H1 (cell line): ENCODE measurements at regions not wholly inside any gene's neighbourhood (a gene's known extent, or its start where the extent isn't known, plus 50 kb on each side); places are given as distances from the start of the nearest gene placed in this dataset.

ENCODE experiments used
- CTCF ChIA-PET: fragments of 300-600 bp; sonication (Branson Sonifier 250); formaldehyde crosslinking; loops from one replicate; lab custom pipeline; 2021; ENCODE audit not compliant: partially characterized antibody; lab: Charles Lee
- POLR2A ChIA-PET: fragments of 300-600 bp; sonication (Branson Sonifier 250); formaldehyde crosslinking; loops from one replicate; lab custom pipeline; 2021; ENCODE audit warnings: inconsistent platforms; ENCODE audit not compliant: partially characterized antibody; lab: Charles Lee
- DNase-seq, 2 experiments: peaks; one replicate each; pipeline versions ENCODE4 v3.0.0 to v3.0.0-alpha.2; 2010 to 2022; ENCODE audit warnings: low spot score in 2 of 2, low read depth in 1 of 2, mixed read lengths in 1 of 2
- FAIRE-seq: peaks from 2 replicates; lab custom pipeline; 2011; peaks lifted over from hg19 to GRCh38; lab: Jason Lieb, UNC
- H2AFZ ChIP-seq: 2 replicates; pipeline ENCODE4 v1.8.1; 2012; ENCODE audit warnings: low read length, inconsistent platforms
- H2AK5ac ChIP-seq: 2 replicates; pipeline ENCODE4 v1.6.1; 2013; ENCODE audit warnings: low read depth, low read length
- H2BK120ac ChIP-seq: replicated peaks from 2 replicates; pipeline ENCODE3; 2013; ENCODE audit warnings: low read depth, low read length, inconsistent platforms
- H2BK12ac ChIP-seq: 2 replicates; pipeline ENCODE4 v1.6.1; 2013; ENCODE audit warnings: low read depth, low read length
- H2BK15ac ChIP-seq: 2 replicates; pipeline ENCODE4 v1.6.1; 2013; ENCODE audit warnings: low read length
- H2BK20ac ChIP-seq: 2 replicates; pipeline ENCODE4 v1.6.1; 2013; ENCODE audit warnings: low read length
- H2BK5ac ChIP-seq: 2 replicates; pipeline ENCODE4 v1.6.1; 2013; ENCODE audit warnings: low read depth, low read length
- H3K14ac ChIP-seq: 2 replicates; pipeline ENCODE4 v1.6.1; 2013; ENCODE audit warnings: inconsistent platforms; ENCODE audit not compliant: insufficient read length
- H3K18ac ChIP-seq: 2 replicates; pipeline ENCODE4 v1.6.1; 2013; ENCODE audit warnings: low read length; ENCODE audit errors: extremely low read depth
- H3K23ac ChIP-seq: 2 replicates; pipeline ENCODE4 v1.6.1; 2013; ENCODE audit warnings: inconsistent platforms; ENCODE audit not compliant: insufficient read length
- H3K23me2 ChIP-seq: 2 replicates; pipeline ENCODE4 v1.6.1; 2013; ENCODE audit warnings: low read depth, low read length
- H3K27ac ChIP-seq: 2 replicates; pipeline ENCODE4 v1.6.1; 2011; ENCODE audit warnings: low read depth, low read length, inconsistent platforms
- H3K27me3 ChIP-seq, 4 experiments: replicated peaks in 1 of 4; 1 replicate in 1 of 4; 2 replicates in 3 of 4; pipeline versions ENCODE4 v1.6.1 to v1.8.1; 2011 to 2013; ENCODE audit warnings: low read length in 3 of 4, mild to moderate bottlenecking in 3 of 4, inconsistent platforms in 2 of 4, mixed read lengths in 2 of 4, moderate library complexity in 1 of 4; ENCODE audit not compliant: control insufficient read depth in 3 of 4, insufficient read depth in 3 of 4; ENCODE audit errors: extremely low read depth in 1 of 4
- H3K36me3 ChIP-seq, 4 experiments: 2 replicates each; pipeline versions ENCODE4 v1.6.1 to v1.8.1; 2011 to 2013; ENCODE audit warnings: mild to moderate bottlenecking in 4 of 4, low read length in 3 of 4, moderate library complexity in 2 of 4, control low read depth in 1 of 4, inconsistent platforms in 1 of 4; ENCODE audit not compliant: insufficient read depth in 4 of 4, control insufficient read depth in 2 of 4
- H3K4ac ChIP-seq: replicated peaks from 2 replicates; pipeline ENCODE3; 2013; ENCODE audit warnings: low read length, low read depth, mixed read lengths, inconsistent platforms; ENCODE audit not compliant: insufficient read length
- H3K4me1 ChIP-seq, 4 experiments: replicated peaks in 1 of 4; 1 replicate in 1 of 4; 2 replicates in 3 of 4; pipeline versions ENCODE4 v1.6.1 to v1.8.1; 2011 to 2013; ENCODE audit warnings: low read length in 3 of 4, inconsistent platforms in 2 of 4, mixed read lengths in 1 of 4; ENCODE audit not compliant: insufficient read depth in 4 of 4, control insufficient read depth in 3 of 4
- H3K4me2 ChIP-seq, 2 experiments: 2 replicates each; pipeline versions ENCODE4 v1.6.1 to v1.8.1; 2011 to 2013; ENCODE audit warnings: low read depth in 2 of 2, low read length in 2 of 2, control low read depth in 1 of 2, inconsistent platforms in 1 of 2, mild to moderate bottlenecking in 1 of 2; ENCODE audit not compliant: insufficient read depth in 1 of 2
- H3K4me3 ChIP-seq, 4 experiments: fragments of 200-600, 300-600 bp in 1 of 4; sonication (generic), shearing (Covaris generic), sonication (Bioruptor Twin) in 1 of 4; 2 replicates each; pipeline versions ENCODE4 v1.5.1 to v1.8.1; 2011 to 2016; ENCODE audit warnings: low read length in 4 of 4, low read depth in 3 of 4, control low read depth in 2 of 4, inconsistent platforms in 2 of 4, mild to moderate bottlenecking in 2 of 4, mixed read lengths in 1 of 4, moderate library complexity in 1 of 4; ENCODE audit not compliant: insufficient read depth in 2 of 4; ENCODE audit errors: extremely low read depth in 1 of 4
- H3K56ac ChIP-seq: replicated peaks from 2 replicates; pipeline ENCODE3; 2013; ENCODE audit warnings: low read depth, mild to moderate bottlenecking, mixed read lengths, low read length, inconsistent platforms; ENCODE audit not compliant: insufficient read length
- H3K79me1 ChIP-seq: 2 replicates; pipeline ENCODE4 v1.6.1; 2013; ENCODE audit warnings: low read depth, low read length, control low read depth
- H3K79me2 ChIP-seq, 2 experiments: 2 replicates each; pipeline versions ENCODE4 v1.6.1 to v1.8.1; 2012 to 2013; ENCODE audit warnings: low read length in 2 of 2, mild to moderate bottlenecking in 2 of 2, inconsistent platforms in 1 of 2; ENCODE audit not compliant: insufficient read depth in 2 of 2, control insufficient read depth in 1 of 2
- H3K9ac ChIP-seq, 4 experiments: replicated peaks in 1 of 4; 1 replicate in 1 of 4; 2 replicates in 3 of 4; pipeline versions ENCODE4 v1.6.1 to v1.8.1; 2011 to 2013; ENCODE audit warnings: low read depth in 3 of 4, low read length in 3 of 4, control low read depth in 2 of 4, mild to moderate bottlenecking in 2 of 4, moderate library complexity in 2 of 4, inconsistent platforms in 1 of 4; ENCODE audit errors: extremely low read depth in 1 of 4
- H3K9me3 ChIP-seq, 2 experiments: 2 replicates each; pipeline versions ENCODE4 v1.6.1 to v1.8.1; 2012 to 2013; ENCODE audit warnings: mild to moderate bottlenecking in 2 of 2, moderate library complexity in 2 of 2, control low read depth in 1 of 2, inconsistent platforms in 1 of 2, low read depth in 1 of 2, low read length in 1 of 2, mixed read lengths in 1 of 2; ENCODE audit not compliant: insufficient read depth in 2 of 2
- H4K20me1 ChIP-seq, 2 experiments: replicated peaks in 1 of 2; 2 replicates each; pipeline versions ENCODE3 to v1.8.1; 2011 to 2013; ENCODE audit warnings: inconsistent platforms in 2 of 2, low read length in 2 of 2, mild to moderate bottlenecking in 1 of 2; ENCODE audit not compliant: insufficient read depth in 2 of 2, control insufficient read depth in 1 of 2
- H4K5ac ChIP-seq: 2 replicates; pipeline ENCODE4 v1.6.1; 2013; ENCODE audit warnings: low read length, low read depth, mixed read lengths, inconsistent platforms; ENCODE audit not compliant: insufficient read length
- H4K8ac ChIP-seq: 2 replicates; pipeline ENCODE4 v1.8.0; 2013; ENCODE audit warnings: mild to moderate bottlenecking, moderate library complexity, low read length, inconsistent platforms; ENCODE audit not compliant: insufficient read depth; ENCODE audit errors: extremely low read depth
- H4K91ac ChIP-seq: replicated peaks from 2 replicates; pipeline ENCODE3; 2013; ENCODE audit warnings: low read length, mixed read lengths, inconsistent platforms; ENCODE audit not compliant: insufficient read length
- CTBP2 ChIP-seq: IDR thresholded peaks from 2 replicates; pipeline ENCODE4 v1.7.0; 2011; ENCODE audit warnings: borderline replicate concordance, mild to moderate bottlenecking, moderate library complexity, mixed read lengths, low read length; ENCODE audit not compliant: insufficient read depth, insufficient read length
- EGR1 ChIP-seq: IDR thresholded peaks from 2 replicates; pipeline ENCODE4 v1.6.1; 2011; ENCODE audit warnings: low read depth, low read length, borderline replicate concordance
- GTF2F1 ChIP-seq: IDR thresholded peaks from 2 replicates; pipeline ENCODE4 v1.6.1; 2012; ENCODE audit warnings: low read depth, low read length, improper control_type of control experiment, borderline replicate concordance
- RAD21 ChIP-seq, 2 experiments: IDR thresholded peaks in 1 of 2; conservative IDR thresholded peaks in 1 of 2; 2 replicates each; pipeline ENCODE4 v1.6.1; 2011; ENCODE audit warnings: low read depth in 2 of 2, low read length in 2 of 2, improper control_type of control experiment in 1 of 2, inconsistent platforms in 1 of 2, mild to moderate bottlenecking in 1 of 2, moderate library complexity in 1 of 2
- TBP ChIP-seq: IDR thresholded peaks from 2 replicates; pipeline ENCODE4 v1.6.1; 2011; ENCODE audit warnings: low read depth, low read length, improper control_type of control experiment
- WGBS, 2 experiments: shearing (Covaris generic) in 1 of 2; methylation state at CpG; one replicate each; pipeline versions ENCODE4 v1.1.6 to v1.1.7; 2013 to 2015; ENCODE audit warnings: low lambda C conversion rate in 2 of 2, mixed read lengths in 2 of 2, inconsistent platforms in 1 of 2, low coverage in 1 of 2, missing lambda C conversion rate in 1 of 2; ENCODE audit not compliant: insufficient replicate concordance in 2 of 2, insufficient coverage in 1 of 2, insufficient read length in 1 of 2; ENCODE audit errors: extremely low coverage in 1 of 2, missing lambda C conversion rate in 1 of 2; 5-methylcytosine and 5-hydroxymethylcytosine counted together

DNA sequence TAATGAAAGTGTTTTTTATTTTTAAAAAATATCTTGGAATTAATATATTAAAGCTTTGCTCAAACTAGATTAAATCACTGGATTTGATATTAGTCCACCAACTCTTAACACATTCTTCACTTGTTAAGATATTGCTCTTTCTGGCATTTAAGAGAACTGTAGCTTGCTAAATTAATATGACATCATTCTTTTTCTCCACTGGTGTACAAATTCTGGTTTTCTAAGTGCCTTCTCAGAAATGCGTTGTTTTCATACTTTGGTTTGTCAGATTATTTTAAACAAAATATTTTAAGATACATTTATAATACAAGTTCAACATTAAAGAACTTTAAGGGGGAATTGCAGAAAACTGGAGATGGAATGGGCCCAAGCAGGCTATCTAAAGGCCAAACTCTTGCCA, 87.6 kb upstream of the IFNE start:
- Histone ChIP-seq H2AFZ (no peak overlapping the region), H4K8ac (no peak overlapping the region), H4K5ac (no peak overlapping the region), H3K23ac (no peak overlapping the region), H3K56ac (no peak overlapping the region), H3K27ac (no peak overlapping the region), H2AK5ac (no peak overlapping the region), H2BK120ac (no peak overlapping the region), H3K27me3 (no peaks in the 10 kb centered on the region), H2BK15ac (no peak overlapping the region), H3K79me1 (no peaks in the 10 kb centered on the region), H2BK12ac (no peak overlapping the region), H3K36me3 (no peaks in the 10 kb centered on the region), H4K20me1 (no peaks in the 10 kb centered on the region), H2BK20ac (no peak overlapping the region), H3K14ac (no peak overlapping the region), H3K4ac (no peak overlapping the region), H3K9ac (no peak overlapping the region), H3K4me3 (no peak overlapping the region), H4K91ac (no peak overlapping the region), H3K4me1 (peaks cover 0 to 2% (median 0%) of the 10 kb centered on the region in 4 experiments; a peak in 1 of 7 replicates), H3K9me3 (no peaks in the 10 kb centered on the region), H3K23me2 (no peaks in the 10 kb centered on the region), H3K4me2 (no peak overlapping the region), H3K79me2 (no peaks in the 10 kb centered on the region), H3K18ac (no peak overlapping the region), H2BK5ac (no peak overlapping the region)
- no peak for DNase-seq
- CTCF ChIA-PET = interaction anchor here (1.0 kb wide), 1 partner anchor 112 kb away, joined by 3 read pairs; no protein-coding TSS in a partner anchor
- FAIRE-seq = no peak
- POLR2A ChIA-PET = interaction anchor here (2.4 kb wide), 1 partner anchor 10 kb away, joined by 8 read pairs; no protein-coding TSS in a partner anchor
- WGBS, 2 experiments = 94% methylated on average over 1 of the region's 1 CpG; no CpG with 5 or more reads in 1 of the 2 experiments
- no peak for TF ChIP-seq RAD21 (IDR thresholded peaks at IDR 0.05 in 1 of 2, conservative IDR thresholded peaks at IDR 0.05 in 1 of 2; ENCODE audit: low read depth in 2 of 2, low read length in 2 of 2)
- TF ChIP-seq CTBP2 = no peak
- no peak for TF ChIP-seq EGR1
- no peak for TF ChIP-seq GTF2F1
- no peak for TF ChIP-seq TBP
